DMS53 (cell line): ENCODE measurements at regions not wholly inside any gene's neighbourhood (a gene's known extent, or its start where the extent isn't known, plus 50 kb on each side); places are given as distances from the start of the nearest gene placed in this dataset.
"Not testable (repeated sequence)": the region's sequence is repeated elsewhere in the genome, so short reads cannot be mapped to it uniquely, and the experiment has no call there.

Experiments
- DNase-seq: peaks from one replicate; lab custom pipeline; 2025; lab: John Stamatoyannopoulos, UW

- no peak for DNase-seq
Observed at GRCh38 chr13:93017493-93018112, 209.0 kb upstream of the GPC6 start.

GRCh38 chr13:93023929-93024328 lies 202.7 kb upstream of the GPC6 start:
- DNase-seq, result no peak

GRCh38 chr13:93025984-93026383 lies 200.6 kb upstream of the GPC6 start:
- DNase-seq, result no peak

- DNase-seq, result no peak
Observed at GRCh38 chr13:93029536-93029935, 197.1 kb upstream of the GPC6 start.

- no peak for DNase-seq
Observed at GRCh38 chr13:93036380-93036779, 190.2 kb upstream of the GPC6 start.

- no peak for DNase-seq
Observed at GRCh38 chr13:93037780-93038179, 188.8 kb upstream of the GPC6 start.

- no peak for DNase-seq
Observed at GRCh38 chr13:93038187-93038586, 188.4 kb upstream of the GPC6 start.

- DNase-seq, result no peak
Observed at GRCh38 chr13:93039131-93039530, 187.5 kb upstream of the GPC6 start.

- not testable (repeated sequence) for DNase-seq
Observed at GRCh38 chr13:93041566-93041965, 185.0 kb upstream of the GPC6 start.

- no peak for DNase-seq
Observed at GRCh38 chr13:93045836-93046235, 180.8 kb upstream of the GPC6 start.

GRCh38 chr13:93055233-93055632 lies 171.4 kb upstream of the GPC6 start:
- DNase-seq, result no peak

- DNase-seq, result no peak
Observed at GRCh38 chr13:93058301-93058700, 168.3 kb upstream of the GPC6 start.

- no peak for DNase-seq
Observed at GRCh38 chr13:93060144-93060543, 166.5 kb upstream of the GPC6 start.

GRCh38 chr13:93066187-93066586 lies 160.4 kb upstream of the GPC6 start:
- no peak for DNase-seq

GRCh38 chr13:93079294-93079693 lies 147.3 kb upstream of the GPC6 start:
- DNase-seq, result no peak

GRCh38 chr13:93080166-93080565 lies 146.4 kb upstream of the GPC6 start:
- no peak for DNase-seq

- peak; percentile 2 for DNase-seq
Observed at GRCh38 chr13:93080587-93080986, 146.0 kb upstream of the GPC6 start.

GRCh38 chr13:93086329-93086728 lies 140.3 kb upstream of the GPC6 start:
- DNase-seq, result no peak

- DNase-seq, result peak; percentile 61
Observed at GRCh38 chr13:93098972-93099371, 127.6 kb upstream of the GPC6 start.

- no peak for DNase-seq
Observed at GRCh38 chr13:93101226-93101734, 125.3 kb upstream of the GPC6 start.

GRCh38 chr13:93104270-93104669 lies 122.3 kb upstream of the GPC6 start:
- no peak for DNase-seq

GRCh38 chr13:93108111-93108601 lies 118.5 kb upstream of the GPC6 start:
- no peak for DNase-seq

GRCh38 chr13:93116809-93117208 lies 109.8 kb upstream of the GPC6 start:
- DNase-seq, result peak; percentile 12

- no peak for DNase-seq
Observed at GRCh38 chr13:93118081-93118615, 108.5 kb upstream of the GPC6 start.
